OCI-LY1 (cell line): ENCODE measurements at regions not wholly inside any gene's neighbourhood (a gene's known extent, or its start where the extent isn't known, plus 50 kb on each side); places are given as distances from the start of the nearest gene placed in this dataset.

ENCODE experiments used
- H2AFZ ChIP-seq: fragments of 200-600 bp; sonication (generic), shearing (Covaris generic); 2 replicates; pipeline ENCODE4 v1.6.0; 2014; ENCODE audit warnings: antibody characterized with exemption, mild to moderate bottlenecking, low read length
- H3F3A ChIP-seq: fragments of 200-600 bp; sonication (generic), shearing (Covaris generic); 2 replicates; pipeline ENCODE4 v1.6.0; 2014; ENCODE audit warnings: mild to moderate bottlenecking, antibody characterized with exemption, low read length, moderate library complexity; ENCODE audit not compliant: insufficient read depth
- H3K27ac ChIP-seq: fragments of 200-600 bp; sonication (generic); 2 replicates; pipeline ENCODE4 v1.5.1; 2014; ENCODE audit warnings: low read length, mixed run types, mild to moderate bottlenecking, low read depth; ENCODE audit not compliant: poor library complexity, severe bottlenecking
- H3K27me3 ChIP-seq: fragments of 200-600 bp; sonication (generic); 2 replicates; pipeline ENCODE4 v1.6.0; 2014; ENCODE audit warnings: antibody characterized with exemption, mild to moderate bottlenecking, low read length, moderate library complexity; ENCODE audit not compliant: insufficient read depth
- H3K36me3 ChIP-seq: fragments of 200-600 bp; sonication (generic); 2 replicates; pipeline ENCODE4 v1.6.1; 2014; ENCODE audit warnings: mild to moderate bottlenecking, antibody characterized with exemption, low read length, moderate library complexity, mixed read lengths; ENCODE audit not compliant: insufficient read depth
- H3K4me1 ChIP-seq: fragments of 200-600 bp; sonication (generic); 2 replicates; pipeline ENCODE4 v1.5.1; 2014; ENCODE audit warnings: mild to moderate bottlenecking, low read length, moderate library complexity; ENCODE audit not compliant: insufficient read depth, severe bottlenecking
- H3K4me2 ChIP-seq: fragments of 200-600 bp; sonication (generic), shearing (Covaris generic); 2 replicates; pipeline ENCODE4 v1.6.1; 2014; ENCODE audit warnings: low read length
- H3K4me3 ChIP-seq: fragments of 200-600 bp; sonication (generic); 2 replicates; pipeline ENCODE4 v1.5.1; 2014; ENCODE audit warnings: low read length, low read depth, mild to moderate bottlenecking, mixed read lengths; ENCODE audit not compliant: poor library complexity, severe bottlenecking
- H3K79me2 ChIP-seq: fragments of 200-600 bp; shearing (Covaris generic); 2 replicates; pipeline ENCODE4 v1.6.1; 2016; ENCODE audit warnings: mixed run types, low read length, mixed read lengths; ENCODE audit not compliant: insufficient read depth
- H3K9ac ChIP-seq: fragments of 200-600 bp; sonication (generic), shearing (Covaris generic); 2 replicates; pipeline ENCODE4 v1.6.1; 2014; ENCODE audit warnings: mild to moderate bottlenecking, low read length, mixed read lengths
- H3K9me2 ChIP-seq: fragments of 200-600 bp; sonication (generic), shearing (Covaris generic); 2 replicates; pipeline ENCODE4 v1.6.1; 2014; ENCODE audit warnings: low read depth, mild to moderate bottlenecking, low read length, mixed read lengths
- H3K9me3 ChIP-seq: fragments of 200-600 bp; shearing (Covaris generic); 2 replicates; pipeline ENCODE4 v1.6.1; 2014; ENCODE audit warnings: low read length, mixed read lengths
- H4K20me1 ChIP-seq: fragments of 200-600 bp; sonication (generic), shearing (Covaris generic); 2 replicates; pipeline ENCODE4 v1.6.0; 2016; ENCODE audit warnings: mild to moderate bottlenecking, low read length; ENCODE audit not compliant: insufficient read depth
- CTCF ChIP-seq: fragments of 200-600 bp; sonication (generic), shearing (Covaris generic); IDR thresholded peaks from 2 replicates; pipeline ENCODE4 v1.5.1; 2017; ENCODE audit warnings: mild to moderate bottlenecking, antibody characterized with exemption, low read length, moderate library complexity, mixed read lengths
- EZH2 ChIP-seq: fragments of 200-600 bp; sonication (generic), shearing (Covaris generic); IDR thresholded peaks from 2 replicates; pipeline ENCODE4 v1.8.0; 2017; ENCODE audit warnings: borderline replicate concordance, mixed run types, mild to moderate bottlenecking, antibody characterized with exemption, low read length, moderate library complexity, mixed read lengths

GRCh38 chr11:104369761-104370160 lies 205.8 kb upstream of the PDGFD start:
- Histone ChIP-seq H3K27me3 (no peaks in the 10 kb centered on the region), H3K9me3 (no peaks in the 10 kb centered on the region), H3K9me2 (no peaks in the 10 kb centered on the region), H3F3A (no peaks in the 10 kb centered on the region), H2AFZ (no peak overlapping the region), H3K4me2 (no peak overlapping the region), H3K79me2 (no peaks in the 10 kb centered on the region), H3K4me1 (no peaks in the 10 kb centered on the region), H3K9ac (no peak overlapping the region), H3K36me3 (no peaks in the 10 kb centered on the region), H3K27ac (no peak overlapping the region), H4K20me1 (no peaks in the 10 kb centered on the region), H3K4me3 (no peak overlapping the region)
- TF ChIP-seq CTCF = no peak
- TF ChIP-seq EZH2 = no peak

- Histone ChIP-seq H3K79me2 (no peaks in the 10 kb centered on the region), H4K20me1 (no peaks in the 10 kb centered on the region), H3K4me3 (no peak overlapping the region), H3K4me2 (no peak overlapping the region), H3K9me3 (no peaks in the 10 kb centered on the region), H3K27me3 (no peaks in the 10 kb centered on the region), H3K4me1 (no peaks in the 10 kb centered on the region), H3F3A (no peaks in the 10 kb centered on the region), H3K36me3 (no peaks in the 10 kb centered on the region), H2AFZ (no peak overlapping the region), H3K27ac (no peak overlapping the region), H3K9ac (no peak overlapping the region), H3K9me2 (no peaks in the 10 kb centered on the region)
- TF ChIP-seq EZH2 (no peak), CTCF (no peak)
These were observed 202.4 kb upstream of the PDGFD start for GRCh38 chr11:104366321-104366734.

- Histone ChIP-seq H3K27me3 (no peaks in the 10 kb centered on the region), H3K4me3 (no peak overlapping the region), H3K9me2 (no peaks in the 10 kb centered on the region), H4K20me1 (no peaks in the 10 kb centered on the region), H2AFZ (no peak overlapping the region), H3K9ac (no peak overlapping the region), H3K79me2 (no peaks in the 10 kb centered on the region), H3K27ac (no peak overlapping the region), H3K36me3 (no peaks in the 10 kb centered on the region), H3F3A (no peaks in the 10 kb centered on the region), H3K9me3 (no peaks in the 10 kb centered on the region), H3K4me2 (no peak overlapping the region), H3K4me1 (no peaks in the 10 kb centered on the region)
- no peak for TF ChIP-seq CTCF
- TF ChIP-seq EZH2 = no peak
These were observed 201.7 kb upstream of the PDGFD start for GRCh38 chr11:104365676-104366075.
